ENCODE measurements at regions not wholly inside any gene's neighbourhood (a gene's known extent, or its start where the extent isn't known, plus 50 kb on each side); places are given as distances from the start of the nearest gene placed in this dataset.

DNA sequence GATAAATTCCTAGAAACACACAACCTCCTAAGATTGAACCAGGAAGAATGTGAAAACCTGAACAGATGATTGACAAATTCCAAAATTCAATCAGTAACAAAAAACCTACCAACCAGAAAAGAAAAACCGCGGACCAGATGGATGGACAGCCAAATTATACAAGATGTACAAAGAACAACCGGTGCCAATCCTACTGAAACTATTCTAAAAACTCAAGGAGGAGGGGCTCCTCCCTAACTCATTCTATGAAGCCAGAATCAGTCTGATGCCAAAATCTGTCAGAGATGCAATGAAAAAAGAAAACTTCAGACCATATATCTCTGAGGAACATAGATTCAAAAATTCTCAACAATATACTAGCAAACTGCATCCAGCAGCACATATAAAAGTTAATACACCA, 262.4 kb upstream of the DAB1 start:
- TF ChIP-seq CTCF (IDR thresholded peaks at IDR 0.05; ENCODE audit: insufficient read depth, low read length, poor library complexity, severe bottlenecking) (no peak), EZH2phosphoT487 (conservative IDR thresholded peaks at IDR 0.05; ENCODE audit: low read length) (no peak)
